Lower leg skin (tissue), 4 donors: ENCODE measurements at regions not wholly inside any gene's neighbourhood (a gene's known extent, or its start where the extent isn't known, plus 50 kb on each side); places are given as distances from the start of the nearest gene placed in this dataset.
"Not testable (repeated sequence)": the region's sequence is repeated elsewhere in the genome, so short reads cannot be mapped to it uniquely, and the experiment has no call there.

Experiments used
- DNase-seq, 2 donors: peaks; one replicate each; pipeline ENCODE4 v3.0.0-alpha.2; 2019; ENCODE audit warnings: low spot score in 2 of 2
- H3K4me3 ChIP-seq: fragments of 200-600 bp; sonication (generic); 2 replicates; pipeline ENCODE4 v1.5.1; 2017; ENCODE audit warnings: mild to moderate bottlenecking, low read depth; ENCODE audit not compliant: poor library complexity, severe bottlenecking
- POLR2A ChIP-seq, 2 donors: fragments of 450-650 bp; IDR thresholded peaks; one replicate each; pipeline ENCODE4 v1.6.1; 2016 to 2017; ENCODE audit warnings: antibody characterized with exemption in 2 of 2, mild to moderate bottlenecking in 1 of 2, moderate library complexity in 1 of 2
- WGBS, 2 donors: methylation state at CpG; one replicate each; pipeline ENCODE4 v1.1.5; 2018; 5-methylcytosine and 5-hydroxymethylcytosine counted together
- intact Hi-C: fragments of 100-400 bp; cut with DNase I; formaldehyde crosslinking; loops from one replicate; pipeline ENCODE4 v1.15.0; 2023; ENCODE audit warnings: low total_unique reads
- TF ChIP-seq, protein P1 (sequence below), 3 donors: fragments of 450-650 bp; IDR thresholded peaks; one replicate each; pipeline ENCODE4 v1.5.1; 2016; ENCODE audit warnings: antibody characterized with exemption in 3 of 3, mild to moderate bottlenecking in 3 of 3, moderate library complexity in 2 of 3

DNA sequence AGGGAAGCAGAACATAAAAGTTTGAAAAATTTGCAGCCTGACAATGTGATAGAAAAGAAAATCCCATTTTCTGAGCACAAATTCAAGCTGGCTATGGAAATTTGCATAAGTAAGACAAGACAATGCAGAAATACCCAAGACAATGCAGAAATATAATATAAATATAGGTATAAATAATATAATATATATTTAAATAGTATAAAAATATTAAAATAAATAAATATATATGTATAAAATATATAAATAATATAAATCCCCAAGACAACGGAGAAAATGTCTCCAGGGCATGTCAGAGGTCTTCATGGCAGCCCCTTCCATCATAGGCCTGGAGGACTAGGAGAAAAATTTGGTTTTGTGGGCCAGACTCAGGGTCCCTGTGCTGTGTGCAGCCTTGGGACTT, 125.0 kb upstream of the AADAT start:
- TF ChIP-seq, protein P1, sequence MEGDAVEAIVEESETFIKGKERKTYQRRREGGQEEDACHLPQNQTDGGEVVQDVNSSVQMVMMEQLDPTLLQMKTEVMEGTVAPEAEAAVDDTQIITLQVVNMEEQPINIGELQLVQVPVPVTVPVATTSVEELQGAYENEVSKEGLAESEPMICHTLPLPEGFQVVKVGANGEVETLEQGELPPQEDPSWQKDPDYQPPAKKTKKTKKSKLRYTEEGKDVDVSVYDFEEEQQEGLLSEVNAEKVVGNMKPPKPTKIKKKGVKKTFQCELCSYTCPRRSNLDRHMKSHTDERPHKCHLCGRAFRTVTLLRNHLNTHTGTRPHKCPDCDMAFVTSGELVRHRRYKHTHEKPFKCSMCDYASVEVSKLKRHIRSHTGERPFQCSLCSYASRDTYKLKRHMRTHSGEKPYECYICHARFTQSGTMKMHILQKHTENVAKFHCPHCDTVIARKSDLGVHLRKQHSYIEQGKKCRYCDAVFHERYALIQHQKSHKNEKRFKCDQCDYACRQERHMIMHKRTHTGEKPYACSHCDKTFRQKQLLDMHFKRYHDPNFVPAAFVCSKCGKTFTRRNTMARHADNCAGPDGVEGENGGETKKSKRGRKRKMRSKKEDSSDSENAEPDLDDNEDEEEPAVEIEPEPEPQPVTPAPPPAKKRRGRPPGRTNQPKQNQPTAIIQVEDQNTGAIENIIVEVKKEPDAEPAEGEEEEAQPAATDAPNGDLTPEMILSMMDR (IDR thresholded peaks at IDR 0.05): no peak
- no peak for TF ChIP-seq POLR2A (IDR thresholded peaks at IDR 0.05)
- intact Hi-C loops: no loop called here
- WGBS, 2 donors: 56 to 80% methylated on average over 1 of the region's 1 CpG
- no peak overlapping the region for H3K4me3 ChIP-seq
- no peak for DNase-seq

DNA sequence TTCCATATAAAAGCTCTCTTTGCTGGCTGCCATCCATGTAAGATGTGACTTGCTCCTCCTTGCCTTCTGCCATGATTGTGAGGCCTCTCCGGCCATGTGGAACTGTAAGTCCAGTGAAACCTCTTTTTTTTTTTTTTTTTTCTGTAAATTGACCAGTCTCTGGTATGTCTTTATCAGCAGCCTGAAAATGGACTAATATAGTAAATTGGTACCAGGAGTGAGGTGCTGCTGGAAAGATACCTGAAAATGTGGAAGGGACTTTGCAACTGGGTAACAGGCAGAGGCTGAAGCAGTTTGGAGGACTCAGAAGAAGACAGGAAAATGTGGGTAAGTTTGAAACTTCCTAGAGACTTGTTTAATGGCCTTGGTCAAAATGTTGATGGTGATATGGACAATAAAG, 124.3 kb upstream of the AADAT start:
- intact Hi-C loops: no loop called here
- H3K4me3 ChIP-seq: no peak overlapping the region
- TF ChIP-seq, protein P1 (IDR thresholded peaks at IDR 0.05): no peak
- no peak for TF ChIP-seq POLR2A (IDR thresholded peaks at IDR 0.05)
- 83 to 96% methylated on average over 1 of the region's 1 CpG for WGBS, 2 donors
- no peak for DNase-seq

DNA sequence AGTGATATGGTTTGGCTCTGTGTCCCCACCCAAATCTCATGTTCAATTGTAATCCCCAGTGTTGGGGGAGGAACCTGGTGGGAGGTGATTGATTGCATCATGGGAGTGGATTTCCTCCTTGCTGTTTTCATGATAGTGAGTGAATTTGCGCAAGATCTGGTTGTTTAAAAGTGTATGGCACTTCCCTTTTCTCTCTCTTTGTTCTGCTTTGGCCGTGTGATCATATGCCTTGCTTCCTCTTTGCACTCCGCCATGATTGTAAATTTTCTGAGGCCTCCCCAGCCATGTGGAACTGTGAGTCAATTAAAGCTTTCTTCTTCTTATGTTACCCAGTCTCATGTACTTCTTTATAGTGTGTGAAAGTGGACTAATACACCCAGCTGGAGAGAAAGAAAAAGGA, 113.0 kb upstream of the AADAT start:
- no peak for DNase-seq
- TF ChIP-seq, protein P1 (IDR thresholded peaks at IDR 0.05): no peak
- no peak for TF ChIP-seq POLR2A (IDR thresholded peaks at IDR 0.05)
- 73 to 75% methylated on average over 3 of the region's 3 CpGs for WGBS, 2 donors
- intact Hi-C loops: no loop called here
- H3K4me3 ChIP-seq: no peak overlapping the region

DNA sequence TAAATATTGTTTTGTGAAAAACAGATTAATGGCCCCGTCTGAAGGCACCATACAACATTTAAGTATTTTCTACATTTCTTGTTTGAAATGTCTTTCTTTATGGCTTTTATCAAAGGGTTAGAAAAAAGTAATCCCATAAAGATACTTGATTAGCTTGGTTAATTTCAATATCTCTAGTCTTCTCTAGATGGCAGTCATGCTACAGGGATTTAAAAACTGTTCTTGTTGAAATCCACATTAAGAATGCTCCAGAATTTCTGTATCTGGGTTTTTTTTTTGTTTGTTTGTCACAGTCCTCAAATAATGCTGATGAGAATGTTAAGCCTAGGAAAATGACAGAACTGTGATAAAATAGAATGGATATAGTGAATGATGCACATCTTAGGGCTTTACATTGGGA, 109.0 kb upstream of the AADAT start:
- TF ChIP-seq, protein P1 (IDR thresholded peaks at IDR 0.05): no peak
- no peak for TF ChIP-seq POLR2A (IDR thresholded peaks at IDR 0.05)
- no peak for DNase-seq
- WGBS, 2 donors: 29 to 46% methylated on average over 1 of the region's 1 CpG
- intact Hi-C loops: no loop called here
- no peak overlapping the region for H3K4me3 ChIP-seq

DNA sequence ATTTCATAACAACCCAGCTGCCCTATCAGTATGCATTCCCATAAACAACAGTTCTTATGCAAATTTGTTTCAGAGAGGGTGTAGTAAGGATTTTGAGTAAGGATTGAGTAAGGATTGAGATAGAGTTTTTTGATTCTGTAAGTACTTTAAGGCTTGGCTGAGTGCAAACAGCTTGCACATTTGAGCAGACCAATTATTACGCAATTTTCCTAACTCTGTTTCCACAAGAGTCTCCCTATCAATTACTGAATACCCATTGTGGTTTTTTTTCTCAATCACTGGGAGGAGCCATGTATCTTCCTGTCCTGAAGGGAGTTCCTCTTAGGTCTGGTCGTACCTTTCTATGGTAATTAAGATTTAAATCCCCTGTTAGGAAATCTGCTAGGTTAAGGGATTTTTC, 105.0 kb upstream of the AADAT start:
- DNase-seq, H3K4me3 ChIP-seq, intact Hi-C loops: not testable (repeated sequence)
- 38 to 39% methylated on average over 2 of the region's 2 CpGs for WGBS, 2 donors

DNA sequence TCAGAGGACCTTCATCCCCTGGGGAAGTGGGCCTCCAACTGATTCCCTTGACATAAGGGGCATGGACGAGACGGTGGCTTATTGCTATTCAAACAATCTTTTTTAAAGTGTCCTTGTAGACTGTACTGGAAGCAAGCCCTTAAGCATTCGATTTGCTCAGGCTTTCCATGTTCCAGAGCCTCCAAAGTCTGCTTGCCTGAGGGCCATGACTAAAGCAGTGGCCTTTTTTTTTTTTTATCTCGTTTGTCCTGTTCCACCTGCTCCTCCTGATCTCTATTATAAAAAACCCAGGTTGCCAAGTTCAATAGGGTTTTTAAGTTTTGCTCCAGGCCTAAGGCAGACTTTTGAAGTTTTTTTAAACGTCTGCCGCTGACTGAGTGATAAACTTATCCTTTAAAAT, 103.7 kb upstream of the AADAT start:
- DNase-seq: no peak
- WGBS, 2 donors: 38 to 42% methylated on average over 6 of the region's 6 CpGs
- TF ChIP-seq, protein P1 (IDR thresholded peaks at IDR 0.05): no peak
- no peak for TF ChIP-seq POLR2A (IDR thresholded peaks at IDR 0.05)
- intact Hi-C loops: no loop called here
- H3K4me3 ChIP-seq: no peak overlapping the region
